Type B pancreatic cell (in vitro differentiated cells): ENCODE measurements at regions not wholly inside any gene's neighbourhood (a gene's known extent, or its start where the extent isn't known, plus 50 kb on each side); places are given as distances from the start of the nearest gene placed in this dataset.

Source experiments
- DNase-seq: peaks from one replicate; pipeline ENCODE4 v3.0.0; 2021; ENCODE audit warnings: mixed read lengths; ENCODE audit not compliant: unreplicated experiment; ENCODE audit errors: extremely low spot score
- H3K27ac Mint-ChIP-seq: 2 replicates; pipeline ENCODE4 v1.8.0; 2021; ENCODE audit warnings: mild to moderate bottlenecking, mixed read lengths
- H3K27me3 Mint-ChIP-seq: 2 replicates; pipeline ENCODE4 v1.8.0; 2021; ENCODE audit warnings: mixed read lengths
- H3K36me3 Mint-ChIP-seq: 2 replicates; pipeline ENCODE4 v1.8.0; 2021; ENCODE audit warnings: mixed read lengths
- H3K4me1 Mint-ChIP-seq: one replicate; pipeline ENCODE4 v1.8.0; 2021; ENCODE audit warnings: mixed read lengths; ENCODE audit not compliant: unreplicated experiment
- H3K4me3 Mint-ChIP-seq: 2 replicates; pipeline ENCODE4 v1.8.0; 2021; ENCODE audit warnings: mild to moderate bottlenecking, mixed read lengths
- H3K9me3 Mint-ChIP-seq: 2 replicates; pipeline ENCODE4 v1.8.0; 2021; ENCODE audit warnings: mixed read lengths
- CTCF ChIP-seq: fragments of 200-600 bp; sonication (generic); conservative IDR thresholded peaks from 2 replicates; pipeline ENCODE4 v1.5.0; 2021; ENCODE audit warnings: antibody characterized with exemption, mild to moderate bottlenecking

- Mint-ChIP-seq H3K27me3 (peaks cover 6% of the 10 kb centered on the region), H3K9me3 (peaks cover under 1% of the 10 kb centered on the region), H3K36me3 (no peaks in the 10 kb centered on the region), H3K27ac (no peak overlapping the region), H3K4me3 (no peak overlapping the region), H3K4me1 (no peaks in the 10 kb centered on the region)
- DNase-seq, result no peak
- TF ChIP-seq CTCF, result no peak
These were observed 95.8 kb downstream of the ADAMTS15 start for GRCh38 chr11:130544266-130544665.

GRCh38 chr11:130545449-130546072, 97.1 kb downstream of the ADAMTS15 start:
- DNase-seq, result no peak
- H3K36me3 Mint-ChIP-seq, result no peaks in the 10 kb centered on the region
- peaks cover 4% of the 10 kb centered on the region for H3K27me3 Mint-ChIP-seq
- TF ChIP-seq CTCF, result no peak
- no peaks in the 10 kb centered on the region for H3K9me3 Mint-ChIP-seq
- peaks cover 1% of the 10 kb centered on the region for H3K4me1 Mint-ChIP-seq
- H3K4me3 Mint-ChIP-seq, result no peak overlapping the region
- no peak overlapping the region for H3K27ac Mint-ChIP-seq

GRCh38 chr11:130546438-130546837, 98.0 kb downstream of the ADAMTS15 start:
- Mint-ChIP-seq H3K27ac (no peak overlapping the region), H3K27me3 (peaks cover 4% of the 10 kb centered on the region), H3K4me1 (peaks cover 6% of the 10 kb centered on the region), H3K9me3 (no peaks in the 10 kb centered on the region), H3K36me3 (no peaks in the 10 kb centered on the region), H3K4me3 (no peak overlapping the region)
- no peak for TF ChIP-seq CTCF
- no peak for DNase-seq

GRCh38 chr11:130546901-130547694, 98.7 kb downstream of the ADAMTS15 start:
- Mint-ChIP-seq H3K9me3 (no peaks in the 10 kb centered on the region), H3K27ac (no peak overlapping the region), H3K27me3 (peaks cover 4% of the 10 kb centered on the region), H3K36me3 (no peaks in the 10 kb centered on the region), H3K4me3 (no peak overlapping the region), H3K4me1 (peaks cover 6% of the 10 kb centered on the region)
- no peak for TF ChIP-seq CTCF
- DNase-seq, result no peak

- Mint-ChIP-seq H3K4me1 (peaks cover 6% of the 10 kb centered on the region), H3K9me3 (no peaks in the 10 kb centered on the region), H3K27me3 (peaks cover 4% of the 10 kb centered on the region), H3K27ac (no peak overlapping the region), H3K36me3 (no peaks in the 10 kb centered on the region), H3K4me3 (no peak overlapping the region)
- TF ChIP-seq CTCF, result no peak
- no peak for DNase-seq
These were observed 99.5 kb downstream of the ADAMTS15 start for GRCh38 chr11:130547761-130548490.
